Transverse colon (tissue), 4 donors: ENCODE measurements at regions not wholly inside any gene's neighbourhood (a gene's known extent, or its start where the extent isn't known, plus 50 kb on each side); places are given as distances from the start of the nearest gene placed in this dataset.

Experiments
- POLR2AphosphoS5 ChIP-seq, 3 donors: sonication (generic); formaldehyde crosslinking; IDR thresholded peaks; one replicate each; pipeline ENCODE4 v1.6.1; 2016; ENCODE audit warnings: antibody characterized with exemption in 3 of 3
- TF ChIP-seq, protein P1 (sequence below), 5 experiments: fragments of 200-600 bp in 3 of 5; fragments of 450-650 bp in 2 of 5; sonication (generic) in 3 of 5; IDR thresholded peaks; 1 replicate in 2 of 5; 2 replicates in 3 of 5; pipeline ENCODE4 v1.5.1; 2016 to 2017; ENCODE audit warnings: antibody characterized with exemption in 5 of 5, inconsistent platforms in 3 of 5, mild to moderate bottlenecking in 2 of 5, moderate library complexity in 1 of 5

DNA sequence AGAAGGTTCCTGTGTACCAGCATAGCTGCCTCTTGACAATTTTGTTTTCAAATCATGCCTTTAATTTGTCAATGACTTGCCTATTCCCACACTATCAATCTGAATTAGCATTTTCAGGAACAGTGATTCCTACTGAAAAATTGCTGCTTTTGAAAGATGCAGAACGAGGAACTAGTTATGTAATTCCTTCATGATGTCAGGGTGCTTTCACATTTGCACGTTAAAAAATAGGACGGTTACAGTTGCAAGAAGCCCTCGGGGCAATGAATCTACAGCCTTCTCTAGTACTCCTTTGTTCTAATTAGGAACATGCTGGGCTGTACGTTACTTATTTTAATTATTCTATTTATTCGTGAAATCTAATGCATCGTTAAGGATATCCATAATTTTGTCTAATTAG lies 253.9 kb downstream of the OTUD1 start:
- TF ChIP-seq POLR2AphosphoS5 (IDR thresholded peaks at IDR 0.05), result no peak
- TF ChIP-seq, protein P1, sequence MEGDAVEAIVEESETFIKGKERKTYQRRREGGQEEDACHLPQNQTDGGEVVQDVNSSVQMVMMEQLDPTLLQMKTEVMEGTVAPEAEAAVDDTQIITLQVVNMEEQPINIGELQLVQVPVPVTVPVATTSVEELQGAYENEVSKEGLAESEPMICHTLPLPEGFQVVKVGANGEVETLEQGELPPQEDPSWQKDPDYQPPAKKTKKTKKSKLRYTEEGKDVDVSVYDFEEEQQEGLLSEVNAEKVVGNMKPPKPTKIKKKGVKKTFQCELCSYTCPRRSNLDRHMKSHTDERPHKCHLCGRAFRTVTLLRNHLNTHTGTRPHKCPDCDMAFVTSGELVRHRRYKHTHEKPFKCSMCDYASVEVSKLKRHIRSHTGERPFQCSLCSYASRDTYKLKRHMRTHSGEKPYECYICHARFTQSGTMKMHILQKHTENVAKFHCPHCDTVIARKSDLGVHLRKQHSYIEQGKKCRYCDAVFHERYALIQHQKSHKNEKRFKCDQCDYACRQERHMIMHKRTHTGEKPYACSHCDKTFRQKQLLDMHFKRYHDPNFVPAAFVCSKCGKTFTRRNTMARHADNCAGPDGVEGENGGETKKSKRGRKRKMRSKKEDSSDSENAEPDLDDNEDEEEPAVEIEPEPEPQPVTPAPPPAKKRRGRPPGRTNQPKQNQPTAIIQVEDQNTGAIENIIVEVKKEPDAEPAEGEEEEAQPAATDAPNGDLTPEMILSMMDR (IDR thresholded peaks at IDR 0.05), result no peak
